Mucosa of rectum (tissue), 2 donors: ENCODE measurements at regions not wholly inside any gene's neighbourhood (a gene's known extent, or its start where the extent isn't known, plus 50 kb on each side); places are given as distances from the start of the nearest gene placed in this dataset.

Experiments
- H3K27ac ChIP-seq, 2 donors: one replicate each; pipeline ENCODE4 v1.7.0; 2013; ENCODE audit warnings: inconsistent platforms in 2 of 2, low read depth in 2 of 2, low read length in 2 of 2
- H3K27me3 ChIP-seq, 2 donors: one replicate each; pipeline ENCODE4 v1.7.0; 2013; ENCODE audit warnings: low read length in 2 of 2; ENCODE audit not compliant: control insufficient read depth in 2 of 2, insufficient read depth in 2 of 2
- H3K36me3 ChIP-seq, 2 donors: one replicate each; pipeline ENCODE4 v1.7.0; 2013; ENCODE audit warnings: low read length in 2 of 2; ENCODE audit not compliant: control insufficient read depth in 2 of 2, insufficient read depth in 2 of 2
- H3K4me1 ChIP-seq, 2 donors: one replicate each; pipeline ENCODE4 v1.7.0; 2013; ENCODE audit warnings: low read length in 2 of 2, mild to moderate bottlenecking in 1 of 2; ENCODE audit not compliant: control insufficient read depth in 2 of 2, insufficient read depth in 2 of 2
- H3K4me3 ChIP-seq, 2 donors: one replicate each; pipeline ENCODE4 v1.7.0; 2013; ENCODE audit warnings: low read length in 2 of 2
- H3K9ac ChIP-seq, 2 donors: one replicate each; pipeline ENCODE4 v1.7.0; 2013; ENCODE audit warnings: low read length in 2 of 2, low read depth in 1 of 2, mild to moderate bottlenecking in 1 of 2
- H3K9me3 ChIP-seq, 2 donors: one replicate each; pipeline ENCODE4 v1.7.0; 2013; ENCODE audit warnings: low read length in 2 of 2; ENCODE audit not compliant: control insufficient read depth in 2 of 2
- donor health status: healthy.
- donor health status: Normal muscosa, but diverticular disease.

DNA sequence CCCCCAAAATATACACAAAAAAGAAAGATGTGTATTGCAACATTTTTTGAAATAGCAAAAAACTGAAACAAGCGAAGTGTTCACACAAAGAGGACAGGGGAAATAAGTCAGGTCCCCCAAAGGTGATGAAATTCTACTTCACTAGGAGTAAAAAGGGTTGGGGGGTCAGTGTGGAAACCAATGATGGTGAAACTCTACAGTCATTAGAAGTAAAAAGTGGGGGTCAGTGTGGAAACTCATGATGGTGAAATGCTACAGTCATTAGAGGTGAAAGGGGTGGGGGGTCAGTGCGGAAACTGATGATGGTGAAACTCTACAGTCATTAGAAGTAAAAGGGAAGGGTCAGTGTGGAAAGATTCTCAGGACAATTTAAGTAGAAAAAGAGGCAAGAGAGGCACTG, 298.2 kb downstream of the EIPR1 start:
- Histone ChIP-seq H3K27ac (no peak overlapping the region), H3K9ac (no peak overlapping the region), H3K9me3 (no peaks in the 10 kb centered on the region), H3K4me3 (no peak overlapping the region), H3K4me1 (no peaks in the 10 kb centered on the region), H3K36me3 (no peaks in the 10 kb centered on the region), H3K27me3 (no peaks in the 10 kb centered on the region)

DNA sequence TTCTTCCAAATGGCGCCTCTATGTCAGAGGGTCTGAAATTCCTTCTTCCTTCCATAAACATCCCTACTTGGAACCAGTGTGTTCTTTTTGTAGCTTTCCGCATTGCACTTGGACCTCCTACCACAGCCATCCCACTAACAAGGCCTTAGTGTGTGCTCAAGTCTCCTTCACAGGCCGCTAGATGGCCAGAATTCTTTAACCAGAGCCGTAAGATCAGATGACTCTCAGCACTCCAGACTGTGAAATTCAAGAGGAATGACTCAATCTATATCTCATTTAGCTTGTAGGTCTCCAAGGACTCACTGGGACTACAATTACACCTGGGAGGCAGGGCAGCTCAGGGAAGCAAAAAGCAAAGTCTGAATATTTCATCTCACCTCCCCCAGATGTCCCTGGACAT, 298.9 kb downstream of the EIPR1 start:
- H3K4me1 ChIP-seq = no peaks in the 10 kb centered on the region
- H3K9me3 ChIP-seq = no peaks in the 10 kb centered on the region
- H3K9ac ChIP-seq = no peak overlapping the region
- H3K27ac ChIP-seq = no peak overlapping the region
- no peaks in the 10 kb centered on the region for H3K36me3 ChIP-seq
- H3K27me3 ChIP-seq = no peaks in the 10 kb centered on the region
- H3K4me3 ChIP-seq = no peak overlapping the region

- H3K27me3 ChIP-seq = no peaks in the 10 kb centered on the region
- H3K9ac ChIP-seq = no peak overlapping the region
- H3K9me3 ChIP-seq = no peaks in the 10 kb centered on the region
- no peaks in the 10 kb centered on the region for H3K4me1 ChIP-seq
- no peak overlapping the region for H3K4me3 ChIP-seq
- no peaks in the 10 kb centered on the region for H3K36me3 ChIP-seq
- H3K27ac ChIP-seq = no peak overlapping the region
Observed at GRCh38 chr2:3076848-3077642, 300.6 kb downstream of the EIPR1 start.

DNA sequence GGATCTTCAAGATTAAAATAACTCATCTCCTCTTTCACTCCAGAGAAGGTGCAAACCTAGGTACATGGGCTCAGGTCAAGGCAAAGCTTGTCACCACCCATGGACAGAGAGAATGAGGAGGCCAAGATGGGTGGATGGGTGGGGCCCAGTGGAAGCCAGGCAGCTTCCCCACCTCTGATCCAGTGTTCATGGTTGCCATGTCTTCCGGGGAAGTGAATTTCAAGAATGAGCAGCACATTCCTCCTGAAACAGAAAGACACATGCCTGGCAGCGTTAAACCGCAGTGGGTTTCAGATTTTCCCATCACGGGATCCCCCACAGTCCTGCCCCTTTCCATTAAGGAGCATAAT, 301.7 kb downstream of the EIPR1 start:
- H3K27ac ChIP-seq = no peak overlapping the region
- no peaks in the 10 kb centered on the region for H3K36me3 ChIP-seq
- no peak overlapping the region for H3K9ac ChIP-seq
- no peak overlapping the region for H3K4me3 ChIP-seq
- no peaks in the 10 kb centered on the region for H3K4me1 ChIP-seq
- H3K9me3 ChIP-seq = no peaks in the 10 kb centered on the region
- no peaks in the 10 kb centered on the region for H3K27me3 ChIP-seq

DNA sequence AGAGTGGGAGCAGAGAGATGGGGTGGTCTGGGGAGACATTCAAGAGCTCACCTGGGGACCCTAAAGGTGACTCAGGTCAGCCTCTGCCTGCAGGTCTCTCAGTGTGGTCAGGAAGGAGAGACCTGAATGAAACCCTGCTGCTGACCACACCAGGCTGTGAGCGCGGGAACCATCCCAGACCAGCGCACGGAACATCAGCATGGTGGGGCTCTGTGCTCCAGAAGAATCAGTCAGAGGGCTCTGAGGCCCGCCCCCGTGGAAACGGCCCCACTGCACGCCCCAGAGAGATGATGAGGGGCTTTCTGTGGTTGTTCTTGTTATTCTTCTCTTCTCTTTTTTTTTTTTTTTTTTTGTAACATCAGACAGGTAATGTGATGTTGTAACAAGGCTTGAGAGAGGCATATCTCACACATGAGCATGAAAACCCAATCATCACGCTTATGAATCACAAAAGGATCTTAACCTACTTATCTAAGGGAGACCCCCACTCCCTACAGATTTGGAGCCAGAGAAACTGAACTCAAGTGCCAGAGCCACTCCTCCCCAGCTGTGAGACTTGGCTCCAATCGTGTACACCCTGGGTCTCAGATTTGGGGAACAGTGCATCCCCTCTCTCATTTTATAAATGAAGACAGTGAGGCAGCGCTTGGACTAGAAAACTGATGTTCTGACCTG, 302.2 kb downstream of the EIPR1 start:
- no peak overlapping the region for H3K27ac ChIP-seq
- H3K9ac ChIP-seq = no peak overlapping the region
- no peaks in the 10 kb centered on the region for H3K27me3 ChIP-seq
- no peaks in the 10 kb centered on the region for H3K36me3 ChIP-seq
- H3K4me3 ChIP-seq = no peak overlapping the region
- H3K4me1 ChIP-seq = no peaks in the 10 kb centered on the region
- no peaks in the 10 kb centered on the region for H3K9me3 ChIP-seq

DNA sequence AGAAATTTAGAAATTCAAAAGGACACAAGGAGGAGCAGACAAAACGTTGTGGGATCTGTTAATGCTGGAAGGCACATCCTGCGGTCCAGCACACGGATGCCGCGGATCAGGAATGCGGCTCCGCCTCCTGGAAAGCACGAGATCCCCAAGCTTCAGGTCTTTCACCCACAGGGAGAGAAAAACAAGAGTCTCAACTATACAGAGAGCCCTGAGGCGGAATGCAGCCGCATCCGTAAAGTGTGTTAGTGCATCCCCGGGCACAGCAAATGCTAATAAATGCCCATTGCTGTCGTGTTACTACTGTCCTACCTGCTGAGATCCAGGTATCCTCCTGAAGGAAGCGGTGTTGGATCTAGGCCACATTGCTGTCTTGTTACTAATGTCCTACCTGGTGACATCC, 303.9 kb downstream of the EIPR1 start:
- Histone ChIP-seq H3K9ac (no peak overlapping the region), H3K4me1 (no peaks in the 10 kb centered on the region), H3K4me3 (no peak overlapping the region), H3K9me3 (no peaks in the 10 kb centered on the region), H3K36me3 (no peaks in the 10 kb centered on the region), H3K27me3 (no peaks in the 10 kb centered on the region), H3K27ac (no peak overlapping the region)

DNA sequence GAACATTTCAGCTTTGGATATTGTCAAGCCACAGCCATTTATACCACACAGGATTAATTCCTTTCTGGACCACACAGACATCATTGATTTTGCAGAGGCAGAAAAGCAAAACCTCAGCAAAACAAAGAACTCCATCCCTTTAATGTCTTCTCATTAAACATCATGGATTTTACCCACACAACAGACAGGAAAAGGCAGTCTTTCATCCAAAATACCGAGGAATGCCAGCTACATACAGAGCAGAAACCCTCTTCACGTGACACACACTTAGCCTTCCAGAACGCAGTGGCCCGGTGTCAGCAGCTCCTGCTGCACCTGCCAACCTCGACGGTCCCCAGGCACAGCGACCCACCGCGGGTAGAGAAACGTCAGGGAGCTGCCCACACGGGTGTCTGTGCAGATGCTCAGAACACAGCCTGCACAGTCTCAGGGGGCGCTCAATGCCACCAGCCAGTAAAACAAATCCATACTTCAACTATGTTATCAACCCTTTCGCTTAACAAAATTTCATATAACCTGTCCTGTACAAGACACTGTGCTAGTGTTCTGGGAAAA, 304.5 kb downstream of the EIPR1 start:
- Histone ChIP-seq H3K9me3 (no peaks in the 10 kb centered on the region), H3K4me1 (no peaks in the 10 kb centered on the region), H3K9ac (no peak overlapping the region), H3K27me3 (no peaks in the 10 kb centered on the region), H3K36me3 (no peaks in the 10 kb centered on the region), H3K4me3 (no peak overlapping the region), H3K27ac (no peak overlapping the region)

GRCh38 chr2:3071685-3072263, 305.8 kb downstream of the EIPR1 start:
- Histone ChIP-seq H3K4me3 (no peak overlapping the region), H3K27me3 (no peaks in the 10 kb centered on the region), H3K4me1 (no peaks in the 10 kb centered on the region), H3K9ac (no peak overlapping the region), H3K36me3 (no peaks in the 10 kb centered on the region), H3K9me3 (no peaks in the 10 kb centered on the region), H3K27ac (no peak overlapping the region)

GRCh38 chr2:3066831-3067230, 310.8 kb downstream of the EIPR1 start:
- no peak overlapping the region for H3K9ac ChIP-seq
- H3K27me3 ChIP-seq = no peaks in the 10 kb centered on the region
- H3K36me3 ChIP-seq = no peaks in the 10 kb centered on the region
- H3K4me3 ChIP-seq = no peak overlapping the region
- no peaks in the 10 kb centered on the region for H3K4me1 ChIP-seq
- no peak overlapping the region for H3K27ac ChIP-seq
- H3K9me3 ChIP-seq = no peaks in the 10 kb centered on the region

DNA sequence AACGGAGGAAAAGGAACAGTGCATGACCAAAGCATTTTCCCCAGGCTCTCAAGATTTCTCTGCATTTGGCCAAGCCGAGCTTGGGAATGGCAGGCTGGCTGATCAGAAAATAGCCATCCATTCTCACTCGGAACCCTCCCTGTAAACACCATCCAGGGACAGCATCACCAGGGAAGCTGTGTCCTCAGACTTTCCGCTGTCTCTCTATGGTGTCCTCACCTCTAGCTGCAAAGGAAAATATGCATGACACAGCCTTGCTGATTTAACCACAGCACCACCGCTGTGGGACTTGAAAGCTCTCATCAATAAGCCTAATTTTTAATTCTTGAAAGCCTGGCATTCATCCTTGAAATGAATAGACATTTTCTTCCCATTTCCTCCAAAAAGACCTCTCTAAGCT, 311.7 kb downstream of the EIPR1 start:
- no peaks in the 10 kb centered on the region for H3K27me3 ChIP-seq
- H3K27ac ChIP-seq = no peak overlapping the region
- no peaks in the 10 kb centered on the region for H3K36me3 ChIP-seq
- H3K9me3 ChIP-seq = no peaks in the 10 kb centered on the region
- no peak overlapping the region for H3K9ac ChIP-seq
- no peaks in the 10 kb centered on the region for H3K4me1 ChIP-seq
- no peak overlapping the region for H3K4me3 ChIP-seq
